Left colon (tissue), 2 donors: ENCODE measurements at regions not wholly inside any gene's neighbourhood (a gene's known extent, or its start where the extent isn't known, plus 50 kb on each side); places are given as distances from the start of the nearest gene placed in this dataset.
"Not testable (repeated sequence)": the region's sequence is repeated elsewhere in the genome, so short reads cannot be mapped to it uniquely, and the experiment has no call there.

Source experiments
- ATAC-seq: fragments of 200-7000 bp; cut with Tn5 transposase; one replicate; pipeline ENCODE4 v1.9.1; 2020; ENCODE audit warnings: mild to moderate bottlenecking, moderate library complexity
- DNase-seq, 2 donors: peaks; one replicate each; pipeline ENCODE4 v3.0.0-alpha.2; 2020
- intact Hi-C, 2 donors: fragments of 100-400 bp; cut with DNase I in 1 of 2; cut with micrococcal nuclease in 1 of 2; formaldehyde crosslinking; loops; one replicate each; pipeline versions ENCODE4 v1.11.2 to v1.14.0; 2022; cut with DNase I, micrococcal nuclease
- donor health status: DM: no; HTN: no; CAD: no.
- donor health status: DM: yes; HTN: yes; CAD: no.

- ATAC-seq (no peak), DNase-seq (peak in 1 of 2 donors; percentile 16)
- intact Hi-C loops: no loop called here
These were observed 125.0 kb downstream of the URI1 start for GRCh38 chr19:30066781-30067759.

GRCh38 chr19:30067956-30068506 lies 126.0 kb downstream of the URI1 start:
- intact Hi-C loops, ATAC-seq: not testable (repeated sequence)

GRCh38 chr19:30068528-30069395 lies 126.7 kb downstream of the URI1 start:
- ATAC-seq: no peak

More at GRCh38 chr19:30067956-30068506, 126.0 kb downstream of the URI1 start:
- peak in 1 of 2 donors; percentile 10 for DNase-seq

GRCh38 chr19:30069535-30070197 lies 127.6 kb downstream of the URI1 start:
- ATAC-seq: no peak
- peak in 1 of 2 donors; percentile 4 for DNase-seq
- intact Hi-C loops: no loop called here

More at GRCh38 chr19:30068528-30069395, 126.7 kb downstream of the URI1 start:
- peak in 1 of 2 donors; percentile 1 for DNase-seq
- intact Hi-C loops: no loop called here

- DNase-seq (peak in 1 of 2 donors; percentile 7), ATAC-seq (no peak)
- intact Hi-C loops: no loop called here
These were observed 128.3 kb downstream of the URI1 start for GRCh38 chr19:30070198-30070967.

GRCh38 chr19:30070968-30071632 lies 129.1 kb downstream of the URI1 start:
- ATAC-seq: no peak
- peak in 1 of 2 donors; percentile 14 for DNase-seq
- intact Hi-C loops: no loop called here

GRCh38 chr19:30071871-30072270 lies 129.8 kb downstream of the URI1 start:
- ATAC-seq (no peak), DNase-seq (peak in 1 of 2 donors; percentile 12)
- intact Hi-C loops: no loop called here

- intact Hi-C loops: no loop called here
- ATAC-seq: no peak
- DNase-seq: peak in 1 of 2 donors; percentile 16
These were observed 131.3 kb downstream of the URI1 start for GRCh38 chr19:30073152-30074000.

- DNase-seq (no peak), ATAC-seq (no peak)
- intact Hi-C loops: no loop called here
These were observed 132.1 kb downstream of the URI1 start for GRCh38 chr19:30074096-30074495.

- ATAC-seq (no peak), DNase-seq (peak in 1 of 2 donors; percentile 1)
- intact Hi-C loops: no loop called here
These were observed 133.0 kb downstream of the URI1 start for GRCh38 chr19:30074741-30075715.

GRCh38 chr19:30076101-30076551 lies 134.1 kb downstream of the URI1 start:
- intact Hi-C loops: no loop called here
- no peak for ATAC-seq
- DNase-seq: no peak

- intact Hi-C loops: no loop called here
- ATAC-seq: no peak
- DNase-seq: no peak
These were observed 135.0 kb downstream of the URI1 start for GRCh38 chr19:30076751-30077670.

- peak in 1 of 2 donors; percentile 4 for DNase-seq
- ATAC-seq: no peak
- intact Hi-C loops: no loop called here
These were observed 135.9 kb downstream of the URI1 start for GRCh38 chr19:30077851-30078355.

- DNase-seq: no peak
- intact Hi-C loops: no loop called here
- no peak for ATAC-seq
These were observed 136.4 kb downstream of the URI1 start for GRCh38 chr19:30078381-30078910.
